ENCODE measurements at regions not wholly inside any gene's neighbourhood (a gene's known extent, or its start where the extent isn't known, plus 50 kb on each side); places are given as distances from the start of the nearest gene placed in this dataset.

DNA sequence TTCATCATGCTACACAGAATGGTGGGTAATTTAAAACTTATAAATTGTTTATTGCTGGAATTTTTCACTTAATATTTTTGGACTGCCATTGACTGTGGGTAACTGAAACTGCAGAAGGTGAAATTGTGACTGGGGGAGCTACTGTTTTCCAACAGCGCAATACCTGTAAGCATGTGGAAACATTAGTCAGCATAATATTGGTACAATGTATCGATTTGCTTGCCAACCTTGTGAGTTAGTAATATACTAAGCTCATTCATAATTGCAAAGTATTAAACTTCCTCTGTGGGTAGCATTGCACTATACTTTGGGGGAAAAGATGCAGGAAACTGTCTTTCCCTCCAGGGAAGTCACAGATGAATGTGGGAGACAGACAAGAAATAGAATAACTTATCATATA lies 766.5 kb downstream of the HDGFL1 start:
- no peak for DNase-seq (ENCODE audit: low spot score)
- TF ChIP-seq, protein P1, sequence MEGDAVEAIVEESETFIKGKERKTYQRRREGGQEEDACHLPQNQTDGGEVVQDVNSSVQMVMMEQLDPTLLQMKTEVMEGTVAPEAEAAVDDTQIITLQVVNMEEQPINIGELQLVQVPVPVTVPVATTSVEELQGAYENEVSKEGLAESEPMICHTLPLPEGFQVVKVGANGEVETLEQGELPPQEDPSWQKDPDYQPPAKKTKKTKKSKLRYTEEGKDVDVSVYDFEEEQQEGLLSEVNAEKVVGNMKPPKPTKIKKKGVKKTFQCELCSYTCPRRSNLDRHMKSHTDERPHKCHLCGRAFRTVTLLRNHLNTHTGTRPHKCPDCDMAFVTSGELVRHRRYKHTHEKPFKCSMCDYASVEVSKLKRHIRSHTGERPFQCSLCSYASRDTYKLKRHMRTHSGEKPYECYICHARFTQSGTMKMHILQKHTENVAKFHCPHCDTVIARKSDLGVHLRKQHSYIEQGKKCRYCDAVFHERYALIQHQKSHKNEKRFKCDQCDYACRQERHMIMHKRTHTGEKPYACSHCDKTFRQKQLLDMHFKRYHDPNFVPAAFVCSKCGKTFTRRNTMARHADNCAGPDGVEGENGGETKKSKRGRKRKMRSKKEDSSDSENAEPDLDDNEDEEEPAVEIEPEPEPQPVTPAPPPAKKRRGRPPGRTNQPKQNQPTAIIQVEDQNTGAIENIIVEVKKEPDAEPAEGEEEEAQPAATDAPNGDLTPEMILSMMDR (IDR thresholded peaks at IDR 0.05; ENCODE audit: extremely low read depth, missing control alignments), result no peak

GRCh38 chr6:23339268-23339667 lies 769.9 kb downstream of the HDGFL1 start:
- TF ChIP-seq, protein P1 (IDR thresholded peaks at IDR 0.05; ENCODE audit: extremely low read depth, missing control alignments), result no peak
- no peak for DNase-seq (ENCODE audit: low spot score)

DNA sequence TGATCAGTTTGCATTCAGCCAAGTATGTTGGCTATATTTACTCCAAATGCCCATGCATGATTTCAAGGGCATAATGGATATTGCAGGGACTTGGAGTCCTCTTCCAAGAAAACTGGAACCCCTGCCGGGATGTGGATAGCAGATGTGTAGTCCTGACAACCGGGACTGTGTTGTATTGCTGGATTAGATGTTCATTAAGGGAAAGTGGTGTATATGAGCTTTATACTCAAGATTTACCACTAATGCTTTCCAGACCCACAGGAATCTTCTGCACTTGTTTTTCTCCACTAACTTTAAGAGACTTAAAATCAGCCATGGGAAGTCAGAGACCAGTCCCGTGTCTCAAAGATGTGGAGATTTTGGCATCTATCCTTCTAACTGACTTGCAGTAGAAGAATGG lies 770.9 kb downstream of the HDGFL1 start:
- TF ChIP-seq, protein P1 (IDR thresholded peaks at IDR 0.05; ENCODE audit: extremely low read depth, missing control alignments), result no peak
- DNase-seq (ENCODE audit: low spot score), result no peak

GRCh38 chr6:23343610-23344306 lies 774.4 kb downstream of the HDGFL1 start:
- TF ChIP-seq, protein P1 (IDR thresholded peaks at IDR 0.05; ENCODE audit: extremely low read depth, missing control alignments), result no peak
- no peak for DNase-seq (ENCODE audit: low spot score)

DNA sequence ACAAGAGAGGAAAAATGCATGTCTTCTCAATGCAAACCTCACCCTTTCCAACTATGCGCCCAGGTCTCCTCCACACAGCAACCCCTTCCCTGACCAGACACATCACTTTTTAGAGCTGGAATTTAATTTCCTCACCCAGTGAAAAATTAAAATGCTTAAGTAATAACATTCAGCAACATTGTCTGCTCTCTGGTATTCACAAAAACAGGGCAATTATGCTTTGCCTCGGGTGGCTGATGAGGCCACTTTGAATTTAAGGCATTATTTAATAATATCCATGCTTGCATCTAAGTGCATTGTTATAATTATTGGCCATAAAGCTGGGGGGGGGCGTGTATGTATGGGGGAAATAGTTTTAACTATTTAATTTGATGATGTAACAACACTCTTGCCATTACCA lies 777.8 kb upstream of the NRSN1 start:
- DNase-seq (ENCODE audit: low spot score), result no peak
- TF ChIP-seq, protein P1 (IDR thresholded peaks at IDR 0.05; ENCODE audit: extremely low read depth, missing control alignments), result no peak

DNA sequence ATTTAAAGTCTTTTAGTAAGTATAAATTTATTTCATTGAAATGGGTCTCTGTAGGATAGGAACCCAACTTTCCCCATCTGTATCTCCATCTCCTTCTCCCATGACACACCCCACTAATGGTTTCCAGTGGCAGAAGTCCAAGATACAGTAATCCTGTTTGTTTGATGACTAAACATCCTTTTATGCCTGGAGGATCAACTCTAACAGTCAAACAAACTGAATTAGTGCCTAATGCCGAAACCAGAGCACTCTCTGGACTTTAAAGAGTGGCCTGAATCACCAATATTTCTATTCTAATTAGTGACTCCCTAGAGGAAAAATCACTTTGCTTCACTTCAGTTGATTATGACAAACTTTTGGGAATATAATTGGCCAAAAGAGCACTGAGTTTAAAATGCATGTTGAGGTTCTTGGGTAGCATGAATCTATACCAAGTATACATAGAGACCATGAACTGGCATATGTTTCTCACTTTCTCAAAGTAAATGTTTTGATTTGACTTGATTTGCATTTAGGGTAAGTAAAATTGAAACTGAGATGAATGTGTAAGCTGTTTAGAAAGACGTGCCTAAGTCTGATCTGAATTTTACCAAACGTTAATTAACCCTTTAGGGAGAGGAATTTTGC lies 776.4 kb upstream of the NRSN1 start:
- DNase-seq (ENCODE audit: low spot score), result no peak
- TF ChIP-seq, protein P1 (IDR thresholded peaks at IDR 0.05; ENCODE audit: extremely low read depth, missing control alignments), result no peak

- DNase-seq (ENCODE audit: low spot score), result no peak
- TF ChIP-seq, protein P1 (IDR thresholded peaks at IDR 0.05; ENCODE audit: extremely low read depth, missing control alignments), result no peak
Measured at GRCh38 chr6:23350752-23351453, 775.1 kb upstream of the NRSN1 start.
